HG03442 (cell line): ENCODE measurements at regions not wholly inside any gene's neighbourhood (a gene's known extent, or its start where the extent isn't known, plus 50 kb on each side); places are given as distances from the start of the nearest gene placed in this dataset.
"Not testable (repeated sequence)": the region's sequence is repeated elsewhere in the genome, so short reads cannot be mapped to it uniquely, and the experiment has no call there.

Source experiments
- ATAC-seq: cut with Tn5 transposase; IDR thresholded peaks from one replicate; pipeline ENCODE4 v1.9.1; 2021; ENCODE audit warnings: mild to moderate bottlenecking, moderate library complexity; ENCODE audit not compliant: unreplicated experiment

- no peak for ATAC-seq
These were observed 279.8 kb downstream of the DUSP6 start for GRCh38 chr12:89072294-89073026.

- ATAC-seq, result no peak
These were observed 281.7 kb downstream of the DUSP6 start for GRCh38 chr12:89070603-89071002.

GRCh38 chr12:89069431-89069830, 282.9 kb downstream of the DUSP6 start:
- no peak for ATAC-seq

- no peak for ATAC-seq
These were observed 284.7 kb downstream of the DUSP6 start for GRCh38 chr12:89067421-89068187.

GRCh38 chr12:89064780-89065179, 287.5 kb downstream of the DUSP6 start:
- ATAC-seq, result no peak

- ATAC-seq, result no peak
These were observed 288.1 kb downstream of the DUSP6 start for GRCh38 chr12:89064151-89064550.

GRCh38 chr12:89062996-89063395, 289.3 kb downstream of the DUSP6 start:
- no peak for ATAC-seq

GRCh38 chr12:89059721-89060541, 292.4 kb downstream of the DUSP6 start:
- ATAC-seq, result no peak

GRCh38 chr12:89059056-89059455, 293.2 kb downstream of the DUSP6 start:
- no peak for ATAC-seq

GRCh38 chr12:89058402-89058801, 293.9 kb downstream of the DUSP6 start:
- no peak for ATAC-seq

- not testable (repeated sequence) for ATAC-seq
These were observed 298.5 kb downstream of the DUSP6 start for GRCh38 chr12:89053817-89054216.

- ATAC-seq, result peak; percentile 70
These were observed 301.1 kb downstream of the DUSP6 start for GRCh38 chr12:89051065-89051677.

GRCh38 chr12:89047856-89048418, 304.4 kb downstream of the DUSP6 start:
- ATAC-seq, result no peak

- ATAC-seq, result no peak
These were observed 311.2 kb downstream of the DUSP6 start for GRCh38 chr12:89041078-89041477.

- ATAC-seq, result peak; percentile 98
These were observed 311.9 kb downstream of the DUSP6 start for GRCh38 chr12:89040146-89040964.

- ATAC-seq, result peak; percentile 35
These were observed 313.3 kb downstream of the DUSP6 start for GRCh38 chr12:89038831-89039512.

GRCh38 chr12:89033062-89033461, 319.2 kb downstream of the DUSP6 start:
- no peak for ATAC-seq

GRCh38 chr12:89029961-89030360, 322.3 kb downstream of the DUSP6 start:
- no peak for ATAC-seq

GRCh38 chr12:89024580-89024979, 327.7 kb downstream of the DUSP6 start:
- ATAC-seq, result no peak
